HEK293 (cell line): ENCODE measurements at regions not wholly inside any gene's neighbourhood (a gene's known extent, or its start where the extent isn't known, plus 50 kb on each side); places are given as distances from the start of the nearest gene placed in this dataset.

Experiments
- CTCF ChIA-PET: fragments of 350-600 bp; formaldehyde crosslinking; extraction: SDS; loops from one replicate; lab custom pipeline; 2021; ENCODE audit warnings: antibody characterized with exemption; lab: Yijun Ruan, JAX
- POLR2A ChIA-PET: fragments of 300-600 bp; formaldehyde crosslinking; extraction: SDS; loops from one replicate; lab custom pipeline; 2020; ENCODE audit warnings: antibody characterized with exemption, inconsistent platforms; lab: Yijun Ruan, JAX
- H3K27ac ChIP-seq: fragments of 200-500 bp; sonication (Bioruptor generic); 2 replicates; pipeline ENCODE4 v1.5.1; 2014; ENCODE audit warnings: low read depth, low read length, control low read depth, inconsistent platforms; ENCODE audit errors: extremely low read depth
- H3K36me3 ChIP-seq, 2 experiments: fragments of 200-500 bp in 1 of 2; sonication (Bioruptor generic) in 1 of 2; 1 replicate in 1 of 2; 2 replicates in 1 of 2; pipeline ENCODE4 v1.5.1; 2014 to 2017; ENCODE audit warnings: inconsistent platforms in 2 of 2, low read length in 2 of 2; ENCODE audit not compliant: control insufficient read depth in 2 of 2, insufficient read depth in 1 of 2
- H3K4me1 ChIP-seq: fragments of 200-500 bp; sonication (Bioruptor generic); 2 replicates; pipeline ENCODE4 v1.5.1; 2014; ENCODE audit warnings: mild to moderate bottlenecking, low read length, inconsistent platforms; ENCODE audit not compliant: control insufficient read depth, insufficient read depth
- H3K4me3 ChIP-seq: 2 replicates; pipeline ENCODE4 v1.5.1; 2011; ENCODE audit warnings: low read depth, mild to moderate bottlenecking, control low read depth, low read length, moderate library complexity
- H3K9me3 ChIP-seq: fragments of 200-500 bp; sonication (Bioruptor generic); 2 replicates; pipeline ENCODE4 v1.5.1; 2014; ENCODE audit warnings: low read depth, low read length, inconsistent platforms; ENCODE audit not compliant: control insufficient read depth, insufficient read depth
- HOXA7 ChIP-seq: sonication (generic); formaldehyde crosslinking; IDR thresholded peaks from 2 replicates; pipeline ENCODE4 v1.8.1; 2022; ENCODE audit warnings: missing genetic modification reagents, borderline replicate concordance
- ZBTB17 ChIP-seq: fragments of 450-650 bp; formaldehyde crosslinking; IDR thresholded peaks from 2 replicates; pipeline ENCODE4 v1.5.1; 2016; ENCODE audit warnings: missing biosample characterization, missing genetic modification characterization
- ZBTB8A ChIP-seq: fragments of 450-650 bp; formaldehyde crosslinking; IDR thresholded peaks from 2 replicates; pipeline ENCODE4 v1.5.1; 2016; ENCODE audit warnings: missing biosample characterization, missing genetic modification characterization
- ZNF112 ChIP-seq: fragments of 450-650 bp; formaldehyde crosslinking; IDR thresholded peaks from 2 replicates; pipeline ENCODE4 v1.5.0; 2017; ENCODE audit warnings: missing biosample characterization, missing genetic modification characterization
- ZNF148 ChIP-seq: fragments of 450-650 bp; formaldehyde crosslinking; IDR thresholded peaks from 2 replicates; pipeline ENCODE4 v1.5.0; 2017; ENCODE audit warnings: missing biosample characterization, missing genetic modification characterization, borderline replicate concordance
- ZNF175 ChIP-seq: fragments of 450-650 bp; formaldehyde crosslinking; IDR thresholded peaks from 2 replicates; pipeline ENCODE4 v1.5.1; 2016; ENCODE audit warnings: missing biosample characterization, missing genetic modification characterization
- ZNF274 ChIP-seq, 2 experiments: fragments of 200-500 bp in 1 of 2; fragments of 450-650 bp in 1 of 2; sonication (Bioruptor generic) in 1 of 2; formaldehyde crosslinking in 1 of 2; IDR thresholded peaks; 2 replicates each; pipeline versions ENCODE4 v1.5.1 to v1.6.1; 2014 to 2016; ENCODE audit warnings: borderline replicate concordance in 1 of 2, inconsistent platforms in 1 of 2, low read length in 1 of 2, missing biosample characterization in 1 of 2, missing genetic modification characterization in 1 of 2
- ZNF391 ChIP-seq: fragments of 450-650 bp; formaldehyde crosslinking; IDR thresholded peaks from 2 replicates; pipeline ENCODE4 v1.5.1; 2016; ENCODE audit warnings: low read depth, missing biosample characterization, missing genetic modification characterization, borderline replicate concordance
- ZNF488 ChIP-seq: fragments of 450-650 bp; formaldehyde crosslinking; IDR thresholded peaks from 2 replicates; pipeline ENCODE4 v1.5.1; 2016; ENCODE audit warnings: missing biosample characterization, missing genetic modification characterization
- ZNF513 ChIP-seq: fragments of 450-650 bp; IDR thresholded peaks from 2 replicates; pipeline ENCODE4 v1.5.1; 2018; ENCODE audit warnings: missing biosample characterization, missing genetic modification characterization
- ZNF529 ChIP-seq: fragments of 450-650 bp; formaldehyde crosslinking; IDR thresholded peaks from 2 replicates; pipeline ENCODE4 v1.5.1; 2017; ENCODE audit warnings: missing genetic modification characterization, missing biosample characterization; ENCODE audit not compliant: insufficient replicate concordance
- ZNF610 ChIP-seq: fragments of 450-650 bp; formaldehyde crosslinking; IDR thresholded peaks from 2 replicates; pipeline ENCODE4 v1.5.1; 2016; ENCODE audit warnings: missing biosample characterization, missing genetic modification characterization, borderline replicate concordance
- ZNF747 ChIP-seq: fragments of 450-650 bp; formaldehyde crosslinking; IDR thresholded peaks from 2 replicates; pipeline ENCODE4 v1.5.1; 2016; ENCODE audit warnings: missing biosample characterization, missing genetic modification characterization
- ZNF777 ChIP-seq: fragments of 450-650 bp; formaldehyde crosslinking; IDR thresholded peaks from 2 replicates; pipeline ENCODE4 v1.5.1; 2017; ENCODE audit warnings: missing biosample characterization, missing genetic modification characterization, borderline replicate concordance
- TF ChIP-seq, protein P1 (sequence below): fragments of 450-650 bp; formaldehyde crosslinking; IDR thresholded peaks from 2 replicates; pipeline ENCODE4 v1.5.1; 2017; ENCODE audit warnings: missing biosample characterization, missing genetic modification characterization
- TF ChIP-seq, protein P2 (sequence below): fragments of 450-650 bp; formaldehyde crosslinking; IDR thresholded peaks from 2 replicates; pipeline ENCODE4 v1.5.1; 2017; ENCODE audit warnings: missing biosample characterization, missing genetic modification characterization

- no peak for TF ChIP-seq ZNF112 (tag by site-specific recombination)
- TF ChIP-seq ZBTB8A (tag by site-specific recombination) = no peak
- no peak for TF ChIP-seq ZNF610
- TF ChIP-seq ZNF529 (tag by site-specific recombination) = no peak
- TF ChIP-seq, protein P1, sequence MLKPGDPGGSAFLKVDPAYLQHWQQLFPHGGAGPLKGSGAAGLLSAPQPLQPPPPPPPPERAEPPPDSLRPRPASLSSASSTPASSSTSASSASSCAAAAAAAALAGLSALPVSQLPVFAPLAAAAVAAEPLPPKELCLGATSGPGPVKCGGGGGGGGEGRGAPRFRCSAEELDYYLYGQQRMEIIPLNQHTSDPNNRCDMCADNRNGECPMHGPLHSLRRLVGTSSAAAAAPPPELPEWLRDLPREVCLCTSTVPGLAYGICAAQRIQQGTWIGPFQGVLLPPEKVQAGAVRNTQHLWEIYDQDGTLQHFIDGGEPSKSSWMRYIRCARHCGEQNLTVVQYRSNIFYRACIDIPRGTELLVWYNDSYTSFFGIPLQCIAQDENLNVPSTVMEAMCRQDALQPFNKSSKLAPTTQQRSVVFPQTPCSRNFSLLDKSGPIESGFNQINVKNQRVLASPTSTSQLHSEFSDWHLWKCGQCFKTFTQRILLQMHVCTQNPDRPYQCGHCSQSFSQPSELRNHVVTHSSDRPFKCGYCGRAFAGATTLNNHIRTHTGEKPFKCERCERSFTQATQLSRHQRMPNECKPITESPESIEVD (tag by site-specific recombination) = no peak
- no peak for TF ChIP-seq ZNF513 (tag by site-specific recombination)
- TF ChIP-seq ZNF747 (tag by site-specific recombination) = no peak
- TF ChIP-seq, protein P2, sequence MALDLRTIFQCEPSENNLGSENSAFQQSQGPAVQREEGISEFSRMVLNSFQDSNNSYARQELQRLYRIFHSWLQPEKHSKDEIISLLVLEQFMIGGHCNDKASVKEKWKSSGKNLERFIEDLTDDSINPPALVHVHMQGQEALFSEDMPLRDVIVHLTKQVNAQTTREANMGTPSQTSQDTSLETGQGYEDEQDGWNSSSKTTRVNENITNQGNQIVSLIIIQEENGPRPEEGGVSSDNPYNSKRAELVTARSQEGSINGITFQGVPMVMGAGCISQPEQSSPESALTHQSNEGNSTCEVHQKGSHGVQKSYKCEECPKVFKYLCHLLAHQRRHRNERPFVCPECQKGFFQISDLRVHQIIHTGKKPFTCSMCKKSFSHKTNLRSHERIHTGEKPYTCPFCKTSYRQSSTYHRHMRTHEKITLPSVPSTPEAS (tag by site-specific recombination) = no peak
- TF ChIP-seq ZNF488 (tag by site-specific recombination) = no peak
- no peak for TF ChIP-seq ZNF391 (tag by site-specific recombination)
- no peak for TF ChIP-seq ZNF148 (tag by site-specific recombination)
- TF ChIP-seq ZNF777 (tag by site-specific recombination) = no peak
Measured at GRCh38 chr1:193519922-193520321, 333.5 kb upstream of the B3GALT2 start (continued).

DNA sequence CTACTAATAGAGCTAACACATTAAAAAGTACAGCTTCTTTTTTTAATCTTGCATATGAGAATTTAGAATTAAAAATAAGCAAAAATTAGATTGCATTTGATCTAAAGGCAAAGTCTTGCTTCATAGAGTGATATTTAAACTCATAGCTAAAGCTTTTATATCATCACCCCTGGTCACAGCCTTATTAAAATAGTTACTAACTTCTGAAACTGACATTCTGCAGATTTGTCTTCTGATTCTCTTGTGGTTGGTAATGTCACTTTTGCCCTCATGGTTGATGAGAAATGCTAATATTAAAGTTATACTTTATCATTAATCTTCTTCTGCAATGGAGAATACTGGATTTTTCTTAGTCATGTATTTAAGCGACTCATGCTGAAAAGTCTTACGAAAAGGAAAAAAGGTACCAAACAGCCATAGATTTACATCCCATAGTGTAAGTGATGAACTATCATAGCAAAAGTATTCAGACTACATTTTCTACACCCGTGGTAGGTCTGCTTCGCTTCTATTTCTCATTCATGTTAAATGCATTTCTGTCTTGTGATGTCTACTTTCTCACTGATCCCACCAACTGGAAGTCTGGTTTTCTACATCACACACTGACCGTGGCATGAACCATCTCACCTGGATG, 330.5 kb upstream of the B3GALT2 start:
- Histone ChIP-seq H3K27ac (no peak overlapping the region), H3K36me3 (no peaks in the 10 kb centered on the region), H3K9me3 (no peaks in the 10 kb centered on the region), H3K4me1 (no peaks in the 10 kb centered on the region), H3K4me3 (no peak overlapping the region)
- ChIA-PET POLR2A (no interaction called here), CTCF (no interaction called here)
- TF ChIP-seq HOXA7 (CRISPR knock-in tag) (no peak), ZNF274 (IDR thresholded peaks at IDR 0.05; ENCODE audit: low read length) (no peak), ZNF274 (tag by site-specific recombination; IDR thresholded peaks at IDR 0.05; ENCODE audit: borderline replicate concordance) (no peak), ZBTB17 (tag by site-specific recombination) (no peak), ZNF175 (tag by site-specific recombination) (no peak)
- TF ChIP-seq, protein P2 (tag by site-specific recombination) = no peak
